DND-41 (cell line): ENCODE measurements at regions not wholly inside any gene's neighbourhood (a gene's known extent, or its start where the extent isn't known, plus 50 kb on each side); places are given as distances from the start of the nearest gene placed in this dataset.

ENCODE experiments used
- EZH2 ChIP-seq: IDR thresholded peaks from 3 replicates; pipeline ENCODE4 v1.6.1; 2012; ENCODE audit warnings: borderline replicate concordance, low read depth, mild to moderate bottlenecking, moderate library complexity, low read length, inconsistent platforms; ENCODE audit not compliant: severe bottlenecking
- TF ChIP-seq, protein P1 (sequence below): IDR thresholded peaks from 2 replicates; pipeline ENCODE4 v1.5.1; 2012; ENCODE audit warnings: borderline replicate concordance, low read length, moderate library complexity, mild to moderate bottlenecking; ENCODE audit not compliant: poor library complexity, severe bottlenecking; ENCODE audit errors: extremely low read depth

DNA sequence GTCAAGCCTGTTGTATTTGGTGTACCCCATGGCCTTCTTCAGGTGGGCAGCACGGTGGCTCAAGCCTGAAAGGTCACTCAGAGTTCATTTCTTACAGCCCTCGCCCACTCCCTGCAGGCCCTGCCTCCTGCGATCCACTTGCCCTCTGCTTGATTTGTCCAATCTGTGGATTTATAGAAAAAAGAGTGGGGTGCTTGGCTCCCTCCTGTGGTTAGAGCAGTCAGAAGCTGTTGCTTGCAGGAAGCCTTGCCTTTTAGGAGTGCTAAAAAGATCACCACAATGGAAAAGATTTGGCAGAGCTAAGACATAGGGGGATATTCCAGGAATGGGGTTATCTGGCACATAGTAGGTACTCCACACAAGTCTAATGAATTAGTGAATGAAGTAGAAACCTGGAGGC, 108.0 kb upstream of the TRABD2B start:
- TF ChIP-seq, protein P1, sequence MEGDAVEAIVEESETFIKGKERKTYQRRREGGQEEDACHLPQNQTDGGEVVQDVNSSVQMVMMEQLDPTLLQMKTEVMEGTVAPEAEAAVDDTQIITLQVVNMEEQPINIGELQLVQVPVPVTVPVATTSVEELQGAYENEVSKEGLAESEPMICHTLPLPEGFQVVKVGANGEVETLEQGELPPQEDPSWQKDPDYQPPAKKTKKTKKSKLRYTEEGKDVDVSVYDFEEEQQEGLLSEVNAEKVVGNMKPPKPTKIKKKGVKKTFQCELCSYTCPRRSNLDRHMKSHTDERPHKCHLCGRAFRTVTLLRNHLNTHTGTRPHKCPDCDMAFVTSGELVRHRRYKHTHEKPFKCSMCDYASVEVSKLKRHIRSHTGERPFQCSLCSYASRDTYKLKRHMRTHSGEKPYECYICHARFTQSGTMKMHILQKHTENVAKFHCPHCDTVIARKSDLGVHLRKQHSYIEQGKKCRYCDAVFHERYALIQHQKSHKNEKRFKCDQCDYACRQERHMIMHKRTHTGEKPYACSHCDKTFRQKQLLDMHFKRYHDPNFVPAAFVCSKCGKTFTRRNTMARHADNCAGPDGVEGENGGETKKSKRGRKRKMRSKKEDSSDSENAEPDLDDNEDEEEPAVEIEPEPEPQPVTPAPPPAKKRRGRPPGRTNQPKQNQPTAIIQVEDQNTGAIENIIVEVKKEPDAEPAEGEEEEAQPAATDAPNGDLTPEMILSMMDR: no peak
- no peak for TF ChIP-seq EZH2
